ENCODE measurements at regions not wholly inside any gene's neighbourhood (a gene's known extent, or its start where the extent isn't known, plus 50 kb on each side); places are given as distances from the start of the nearest gene placed in this dataset.

GRCh38 chr1:212225871-212226302 is 59.3 kb upstream of the PPP2R5A start:
- ATAC-seq, result no peak

GRCh38 chr1:212226467-212226866 is 58.7 kb upstream of the PPP2R5A start:
- ATAC-seq, result no peak

- ATAC-seq, result no peak
These were observed 57.1 kb upstream of the PPP2R5A start for GRCh38 chr1:212228076-212228475.

GRCh38 chr1:212228591-212229119 is 56.6 kb upstream of the PPP2R5A start:
- ATAC-seq, result no peak

- peak; percentile 51 for ATAC-seq
These were observed 55.6 kb upstream of the PPP2R5A start for GRCh38 chr1:212229654-212230053.

GRCh38 chr1:212230329-212230728 is 54.9 kb upstream of the PPP2R5A start:
- ATAC-seq, result peak; percentile 38

DNA sequence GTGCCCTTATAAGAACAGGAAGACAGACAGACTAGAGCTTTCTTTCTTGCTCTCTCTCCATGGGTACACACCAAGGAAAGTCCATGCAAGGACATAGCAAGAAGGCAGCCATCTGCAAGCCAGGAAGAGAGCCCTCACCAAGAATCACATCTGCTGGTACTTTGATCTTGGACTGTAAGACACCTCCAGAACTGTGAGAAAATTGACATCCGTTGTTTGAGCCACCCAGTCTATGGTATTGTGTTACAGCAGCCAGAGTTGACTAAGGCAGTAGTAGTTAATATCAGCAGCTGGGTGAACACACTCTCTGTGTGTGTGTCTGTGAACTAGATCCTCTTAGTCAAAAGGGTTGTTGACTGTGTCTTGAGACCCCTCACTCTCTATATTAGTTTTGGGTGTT is 53.8 kb upstream of the PPP2R5A start:
- ATAC-seq, result no peak

- peak; percentile 31 for ATAC-seq
These were observed 53.1 kb upstream of the PPP2R5A start for GRCh38 chr1:212232090-212232489.

GRCh38 chr1:212233321-212233720 is 51.9 kb upstream of the PPP2R5A start:
- ATAC-seq, result no peak

DNA sequence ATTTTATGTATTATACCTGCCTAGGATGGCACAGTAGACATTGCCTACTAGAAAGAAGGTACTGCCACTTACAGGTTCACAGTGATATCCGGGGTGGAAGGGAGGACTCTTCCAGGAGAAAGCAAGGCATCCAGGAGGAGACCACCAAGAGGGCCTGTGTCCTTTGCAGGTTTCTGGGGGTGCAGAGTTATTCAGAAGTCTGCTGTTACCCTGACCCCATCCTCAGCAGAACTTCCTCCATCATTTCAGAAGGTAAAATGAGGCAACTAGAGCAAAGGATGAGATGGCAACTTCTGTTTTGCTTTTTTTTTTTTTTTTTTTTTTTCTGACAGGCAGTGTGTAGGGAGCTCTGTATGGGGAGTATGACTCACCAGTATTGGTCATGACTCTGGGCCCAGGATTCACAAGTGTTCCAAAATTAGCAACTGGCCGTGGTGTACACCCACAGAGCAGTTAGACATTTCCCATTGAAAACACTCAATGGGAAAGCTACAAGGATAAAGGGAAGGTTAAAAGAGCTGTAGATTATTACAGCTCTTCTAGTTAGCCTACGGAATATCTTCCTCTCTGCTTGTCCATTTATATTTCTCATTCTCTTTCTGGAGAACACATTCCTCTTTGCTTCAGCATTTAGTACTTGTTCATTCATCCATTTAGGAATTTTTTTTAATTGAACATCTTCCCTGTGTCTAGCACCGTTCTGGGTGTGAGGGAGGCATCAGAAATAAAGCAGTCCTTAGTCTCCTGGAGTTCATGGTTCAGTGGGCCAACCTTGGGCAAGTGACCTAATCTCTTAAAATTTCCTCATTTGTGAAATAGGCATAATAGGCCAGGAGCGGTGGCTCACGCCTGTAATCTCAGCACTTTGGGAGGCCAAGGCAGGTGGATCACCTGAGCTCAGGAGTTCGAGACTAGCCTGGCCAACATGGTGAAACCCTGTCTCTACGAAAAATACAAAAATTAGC is 50.5 kb upstream of the PPP2R5A start:
- peak; percentile 89 for ATAC-seq
